GM12878 (cell line): ENCODE measurements at regions not wholly inside any gene's neighbourhood (a gene's known extent, or its start where the extent isn't known, plus 50 kb on each side); places are given as distances from the start of the nearest gene placed in this dataset.

Source experiments
- EED ChIP-seq: sonication (generic); IDR thresholded peaks from 2 replicates; pipeline ENCODE4 v1.6.1; 2016; ENCODE audit warnings: antibody characterized with exemption, low read depth
- HDAC2 ChIP-seq: fragments of 200-600 bp; sonication (generic); IDR thresholded peaks from 2 replicates; pipeline ENCODE4 v1.6.1; 2017
- POU2F2 ChIP-seq: IDR thresholded peaks from 3 replicates; pipeline ENCODE4 v1.6.1; 2011; ENCODE audit warnings: low read depth, mild to moderate bottlenecking, low read length, borderline replicate concordance
- TF ChIP-seq, protein P1 (sequence below), 3 experiments: IDR thresholded peaks in 2 of 3; conservative IDR thresholded peaks in 1 of 3; 2 replicates each; pipeline ENCODE4 v1.5.1; 2011; ENCODE audit warnings: low read depth in 3 of 3, low read length in 3 of 3, mild to moderate bottlenecking in 3 of 3, control low read depth in 2 of 3, moderate library complexity in 2 of 3, inconsistent platforms in 1 of 3, mixed read lengths in 1 of 3; ENCODE audit not compliant: control insufficient read depth in 2 of 3, insufficient read depth in 1 of 3; ENCODE audit errors: extremely low read depth in 1 of 3
- TF ChIP-seq, protein P2 (sequence below): fragments of 450-650 bp; IDR thresholded peaks from 2 replicates; pipeline ENCODE4 v1.6.1; 2017; ENCODE audit warnings: mild to moderate bottlenecking

DNA sequence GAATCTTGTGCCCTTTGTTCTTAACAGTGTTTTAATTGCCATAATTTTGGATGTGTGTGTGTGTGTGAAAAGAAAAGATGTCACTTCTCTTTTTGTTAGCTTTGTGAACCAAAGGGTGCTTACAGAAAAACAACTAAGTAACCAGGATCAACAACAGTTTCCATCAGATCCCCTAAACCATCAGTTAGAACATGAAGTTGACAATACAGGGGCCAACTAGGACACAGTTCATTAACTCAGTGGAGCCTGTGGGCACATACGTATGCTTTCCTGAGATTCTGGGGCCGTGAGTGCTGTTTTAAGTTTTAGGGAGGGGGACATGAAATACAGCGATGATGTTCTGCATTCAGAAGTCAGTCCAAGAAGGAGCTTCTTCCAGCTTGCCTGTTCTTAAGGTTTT, 133.6 kb downstream of the TLR5 start:
- TF ChIP-seq, protein P1, sequence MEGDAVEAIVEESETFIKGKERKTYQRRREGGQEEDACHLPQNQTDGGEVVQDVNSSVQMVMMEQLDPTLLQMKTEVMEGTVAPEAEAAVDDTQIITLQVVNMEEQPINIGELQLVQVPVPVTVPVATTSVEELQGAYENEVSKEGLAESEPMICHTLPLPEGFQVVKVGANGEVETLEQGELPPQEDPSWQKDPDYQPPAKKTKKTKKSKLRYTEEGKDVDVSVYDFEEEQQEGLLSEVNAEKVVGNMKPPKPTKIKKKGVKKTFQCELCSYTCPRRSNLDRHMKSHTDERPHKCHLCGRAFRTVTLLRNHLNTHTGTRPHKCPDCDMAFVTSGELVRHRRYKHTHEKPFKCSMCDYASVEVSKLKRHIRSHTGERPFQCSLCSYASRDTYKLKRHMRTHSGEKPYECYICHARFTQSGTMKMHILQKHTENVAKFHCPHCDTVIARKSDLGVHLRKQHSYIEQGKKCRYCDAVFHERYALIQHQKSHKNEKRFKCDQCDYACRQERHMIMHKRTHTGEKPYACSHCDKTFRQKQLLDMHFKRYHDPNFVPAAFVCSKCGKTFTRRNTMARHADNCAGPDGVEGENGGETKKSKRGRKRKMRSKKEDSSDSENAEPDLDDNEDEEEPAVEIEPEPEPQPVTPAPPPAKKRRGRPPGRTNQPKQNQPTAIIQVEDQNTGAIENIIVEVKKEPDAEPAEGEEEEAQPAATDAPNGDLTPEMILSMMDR (IDR thresholded peaks at IDR 0.05 in 2 of 3, conservative IDR thresholded peaks at IDR 0.05 in 1 of 3; ENCODE audit: control insufficient read depth in 2 of 3, extremely low read depth in 1 of 3, insufficient read depth in 1 of 3, low read depth in 3 of 3, low read length in 3 of 3): no peak
- TF ChIP-seq, protein P2, sequence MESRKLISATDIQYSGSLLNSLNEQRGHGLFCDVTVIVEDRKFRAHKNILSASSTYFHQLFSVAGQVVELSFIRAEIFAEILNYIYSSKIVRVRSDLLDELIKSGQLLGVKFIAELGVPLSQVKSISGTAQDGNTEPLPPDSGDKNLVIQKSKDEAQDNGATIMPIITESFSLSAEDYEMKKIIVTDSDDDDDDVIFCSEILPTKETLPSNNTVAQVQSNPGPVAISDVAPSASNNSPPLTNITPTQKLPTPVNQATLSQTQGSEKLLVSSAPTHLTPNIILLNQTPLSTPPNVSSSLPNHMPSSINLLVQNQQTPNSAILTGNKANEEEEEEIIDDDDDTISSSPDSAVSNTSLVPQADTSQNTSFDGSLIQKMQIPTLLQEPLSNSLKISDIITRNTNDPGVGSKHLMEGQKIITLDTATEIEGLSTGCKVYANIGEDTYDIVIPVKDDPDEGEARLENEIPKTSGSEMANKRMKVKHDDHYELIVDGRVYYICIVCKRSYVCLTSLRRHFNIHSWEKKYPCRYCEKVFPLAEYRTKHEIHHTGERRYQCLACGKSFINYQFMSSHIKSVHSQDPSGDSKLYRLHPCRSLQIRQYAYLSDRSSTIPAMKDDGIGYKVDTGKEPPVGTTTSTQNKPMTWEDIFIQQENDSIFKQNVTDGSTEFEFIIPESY: no peak
- TF ChIP-seq HDAC2 (no peak), EED (no peak), POU2F2 (no peak)
